GM19035 (cell line): ENCODE measurements at regions not wholly inside any gene's neighbourhood (a gene's known extent, or its start where the extent isn't known, plus 50 kb on each side); places are given as distances from the start of the nearest gene placed in this dataset.
"Not testable (repeated sequence)": the region's sequence is repeated elsewhere in the genome, so short reads cannot be mapped to it uniquely, and the experiment has no call there.

ENCODE experiments used
- ATAC-seq: cut with Tn5 transposase; IDR thresholded peaks from one replicate; pipeline ENCODE4 v1.9.1; 2021; ENCODE audit not compliant: unreplicated experiment

DNA sequence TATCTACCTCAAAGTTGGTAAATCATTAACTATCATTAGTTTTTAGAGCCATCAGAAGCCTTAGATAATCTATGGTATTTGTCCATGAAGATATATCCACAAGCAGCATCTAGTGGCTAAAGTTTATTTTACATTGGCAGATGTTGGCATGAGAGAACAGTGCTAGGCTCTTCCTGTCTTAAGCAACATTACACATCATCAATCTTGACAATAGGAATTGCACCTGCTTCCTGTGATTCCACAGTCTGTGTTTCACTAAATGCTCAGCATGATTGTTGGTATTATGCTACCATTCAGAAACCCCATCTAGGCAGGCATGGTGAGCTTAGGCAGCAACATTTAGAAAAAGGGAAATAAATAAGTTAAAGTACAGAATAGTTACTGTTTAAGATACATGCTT is 246.6 kb downstream of the SLCO4C1 start:
- no peak for ATAC-seq

DNA sequence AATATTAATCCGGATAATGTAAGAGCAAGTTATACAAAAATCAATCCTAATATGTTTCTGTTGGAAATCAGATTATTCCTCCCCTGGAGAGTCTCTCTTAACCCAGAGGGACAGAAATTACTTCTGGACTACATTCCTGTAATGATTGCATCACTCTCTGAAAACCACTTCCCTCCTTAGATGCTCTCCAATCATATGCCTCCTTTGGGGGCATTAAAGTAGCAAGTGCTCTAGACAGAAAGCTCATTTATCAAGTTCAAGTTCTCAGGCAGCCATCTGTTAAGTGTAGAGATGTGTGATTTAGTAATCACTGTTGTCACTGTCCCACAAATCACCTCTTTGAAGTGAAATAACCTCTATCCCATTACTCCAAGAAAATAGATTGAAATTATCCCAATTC is 247.1 kb downstream of the SLCO4C1 start:
- no peak for ATAC-seq

DNA sequence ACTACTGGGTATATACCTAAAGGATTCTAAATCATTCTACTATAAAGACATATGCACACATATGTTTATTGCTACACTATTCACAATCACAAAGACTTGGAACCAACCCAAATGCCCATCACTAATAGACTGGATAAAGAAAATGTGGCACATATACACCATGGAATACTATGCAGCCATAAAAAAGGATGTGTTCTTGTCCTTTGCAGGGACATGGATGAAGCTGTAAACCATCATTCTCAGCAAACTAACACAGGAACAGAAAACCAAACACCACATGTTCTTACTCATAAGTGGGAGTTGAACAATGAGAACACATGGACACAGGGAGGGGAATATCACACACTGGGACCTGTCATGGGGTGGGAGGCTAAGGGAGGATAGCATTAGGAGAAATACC is 249.0 kb downstream of the SLCO4C1 start:
- ATAC-seq: not testable (repeated sequence)

DNA sequence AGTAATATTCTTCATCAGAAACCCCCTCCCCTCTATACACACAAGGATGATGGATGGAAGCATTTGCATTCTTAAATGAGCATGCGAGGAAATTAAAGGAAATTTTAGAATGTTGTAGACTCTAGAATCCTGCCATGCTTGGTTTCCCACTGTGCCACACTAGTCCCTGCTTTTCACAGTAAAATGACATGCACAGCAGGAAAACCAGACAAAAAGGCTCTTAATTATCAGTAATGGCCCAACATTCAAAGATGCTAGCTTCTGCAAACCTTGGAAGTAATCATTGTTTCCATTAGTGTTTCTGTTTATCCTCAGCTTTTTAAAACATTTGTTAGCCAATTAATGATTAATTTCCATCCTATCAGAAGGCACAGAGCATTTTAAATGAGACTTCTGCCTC is 255.8 kb downstream of the SLCO4C1 start:
- no peak for ATAC-seq

DNA sequence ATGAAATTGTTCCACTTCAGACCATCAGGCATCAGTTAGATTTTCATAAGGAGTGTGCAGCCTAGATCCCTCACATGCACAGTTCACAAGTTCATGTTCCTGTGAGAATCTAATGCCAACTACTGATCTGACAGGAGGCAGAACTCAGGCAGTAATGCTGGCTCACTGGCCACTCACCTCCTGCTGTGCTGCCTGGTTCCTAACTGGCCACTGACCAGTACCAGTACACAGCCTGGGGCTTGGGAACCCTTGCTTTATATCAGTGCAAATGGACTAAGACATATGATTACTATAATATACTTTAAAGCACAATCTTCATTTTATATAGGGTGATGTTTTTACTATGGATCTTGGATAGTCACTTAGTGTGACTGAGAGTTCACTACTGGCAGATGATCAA is 259.2 kb downstream of the SLCO4C1 start:
- no peak for ATAC-seq

DNA sequence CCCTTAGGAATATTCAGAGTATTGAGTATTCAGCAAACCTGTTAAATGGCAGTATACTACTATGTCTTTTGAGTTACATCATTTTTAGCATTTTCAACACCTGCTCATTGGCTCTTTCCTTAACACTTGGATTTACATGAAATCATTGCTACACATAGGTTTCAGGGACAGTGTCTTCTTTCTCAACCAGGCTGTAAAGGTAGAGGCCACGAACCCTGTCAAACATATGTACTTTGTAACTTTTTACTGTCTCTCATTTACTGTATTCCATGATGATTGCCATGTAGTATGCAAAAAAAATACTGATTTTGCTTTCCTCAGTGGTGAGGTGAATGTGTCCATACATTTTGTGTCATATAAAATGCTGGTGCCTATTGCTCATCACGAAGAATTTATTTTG is 264.4 kb downstream of the SLCO4C1 start:
- ATAC-seq: no peak

DNA sequence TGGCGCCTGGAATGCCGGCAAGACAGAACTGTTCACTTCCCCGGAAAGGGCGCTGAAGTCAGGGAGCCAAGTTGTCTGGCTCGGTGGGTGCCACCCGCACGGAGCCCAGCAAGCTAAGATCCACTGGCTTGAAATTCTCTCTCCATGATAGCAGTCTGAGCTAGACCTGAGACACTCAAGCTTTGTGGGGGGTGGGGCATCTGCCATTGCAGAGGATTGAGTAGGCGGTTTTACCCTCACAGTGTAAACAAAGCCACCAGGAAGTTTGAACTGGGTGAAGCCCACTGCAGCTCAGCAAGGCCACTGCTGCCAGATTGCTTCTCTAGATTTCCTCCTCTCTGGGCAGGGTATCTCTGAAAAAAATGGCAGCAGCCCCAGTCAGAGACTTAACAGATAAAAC is 277.4 kb downstream of the SLCO4C1 start:
- no peak for ATAC-seq

DNA sequence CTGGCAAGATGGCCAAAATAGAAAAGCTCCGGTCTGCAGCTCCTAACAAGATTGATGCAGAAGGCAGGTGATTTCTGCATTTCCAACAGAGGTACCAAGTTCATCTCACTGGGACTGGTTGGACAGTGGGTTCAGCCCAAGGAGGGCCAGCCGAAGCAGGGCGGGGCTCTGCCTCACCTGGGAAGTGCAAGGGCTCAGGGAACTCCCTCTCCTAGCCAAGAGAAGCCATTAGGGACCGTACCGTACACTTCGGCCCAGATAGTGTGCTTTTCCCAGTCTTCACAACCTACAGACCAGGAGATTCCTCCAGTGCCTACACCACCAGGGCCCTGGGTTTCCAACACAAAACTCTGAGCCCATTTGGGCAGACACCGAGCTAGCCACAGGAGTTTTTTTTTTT is 277.8 kb downstream of the SLCO4C1 start:
- ATAC-seq: no peak

DNA sequence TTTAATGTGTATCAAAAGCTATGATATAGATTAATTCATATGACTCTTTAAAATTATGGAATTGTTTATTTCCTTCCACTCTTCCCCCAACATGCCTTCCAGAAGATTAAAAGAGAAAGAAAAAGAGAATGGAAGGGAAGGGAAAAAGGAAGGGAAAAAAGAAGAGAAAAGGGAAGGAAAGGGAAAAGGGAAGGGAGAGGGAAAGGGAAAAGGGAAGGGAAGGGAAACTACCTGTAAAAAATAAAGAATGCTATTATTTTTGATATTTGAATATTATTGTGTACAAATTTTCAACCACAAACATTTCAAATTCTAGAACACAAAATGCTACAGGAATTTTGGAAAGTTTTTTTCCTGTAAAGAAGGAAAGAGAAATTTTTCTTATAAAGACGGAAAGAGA is 281.7 kb downstream of the SLCO4C1 start:
- ATAC-seq: no peak

DNA sequence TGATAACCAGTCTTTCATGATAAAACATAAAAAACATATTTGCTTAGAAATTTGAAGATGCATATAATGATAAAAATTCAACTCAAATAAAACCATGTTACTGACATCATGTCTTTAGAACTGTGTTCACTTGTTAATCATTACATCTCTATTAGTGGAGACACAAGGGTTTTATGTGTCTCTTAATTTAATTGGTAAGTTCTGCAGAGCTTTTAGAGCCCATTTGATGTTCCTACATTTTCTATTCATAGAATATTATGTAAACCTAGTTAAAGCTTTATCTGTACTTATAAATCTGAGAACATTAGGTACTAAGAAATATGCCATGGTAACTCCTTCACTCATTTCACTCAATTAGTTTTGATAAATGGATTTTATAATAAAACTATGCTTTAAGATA is 285.4 kb downstream of the SLCO4C1 start:
- ATAC-seq: no peak

DNA sequence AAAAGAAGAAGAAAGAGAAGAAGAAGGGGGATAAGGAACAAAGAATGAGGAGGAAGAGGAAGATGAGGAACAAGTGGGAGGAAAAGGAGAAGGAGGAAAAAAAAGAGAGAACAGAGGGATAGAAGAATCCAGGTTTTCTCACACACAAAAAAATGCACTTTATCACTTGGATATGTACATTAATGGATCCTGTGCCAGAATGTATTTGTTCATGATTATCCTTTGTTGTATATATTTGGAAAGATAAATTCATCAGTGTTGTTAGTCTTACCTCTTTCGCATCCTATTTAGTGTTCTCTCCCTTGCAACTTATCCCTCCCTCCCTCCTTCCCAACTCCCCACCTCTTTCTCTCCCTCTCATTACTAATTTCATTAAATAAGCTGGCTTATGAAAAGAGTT is 298.8 kb downstream of the SLCO4C1 start:
- no peak for ATAC-seq

DNA sequence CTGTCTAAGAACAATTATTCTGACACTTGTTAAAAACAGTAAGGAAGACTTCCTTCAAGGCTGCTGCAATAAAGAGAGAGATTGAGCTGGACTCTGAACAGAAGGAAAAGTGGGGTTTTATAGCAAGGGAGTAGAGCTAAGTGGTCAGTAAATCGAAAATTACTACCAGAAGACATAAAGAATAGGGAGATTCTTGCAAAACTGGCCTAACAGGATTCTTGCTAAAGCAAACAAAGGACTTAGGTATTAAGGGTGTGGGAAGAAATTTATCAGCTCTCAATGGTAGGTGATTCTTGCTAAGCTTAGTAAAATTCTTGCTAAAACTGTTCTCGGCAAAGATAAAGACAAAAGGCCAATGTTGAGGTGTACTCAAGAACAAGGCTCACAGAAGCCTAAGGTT is 300.5 kb downstream of the SLCO4C1 start:
- no peak for ATAC-seq

DNA sequence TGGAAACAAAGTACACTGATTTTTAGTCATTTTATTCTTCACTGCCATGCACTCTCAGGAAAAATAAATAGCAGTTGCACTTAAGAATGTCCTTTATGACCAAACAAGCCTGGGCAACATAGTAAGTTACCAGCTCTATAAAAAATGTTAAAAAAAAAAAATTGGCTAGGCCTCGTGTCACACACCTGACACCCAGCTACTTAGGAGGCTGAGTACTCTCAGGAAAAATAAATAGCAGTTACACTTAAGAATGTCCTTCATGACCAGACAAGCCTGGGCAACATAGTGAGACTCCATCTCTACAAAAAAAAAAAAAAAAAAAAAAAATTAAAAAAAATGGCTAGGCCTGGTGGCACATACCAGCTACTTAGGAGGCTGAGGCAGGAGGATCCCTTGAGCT is 304.6 kb downstream of the SLCO4C1 start:
- no peak for ATAC-seq

DNA sequence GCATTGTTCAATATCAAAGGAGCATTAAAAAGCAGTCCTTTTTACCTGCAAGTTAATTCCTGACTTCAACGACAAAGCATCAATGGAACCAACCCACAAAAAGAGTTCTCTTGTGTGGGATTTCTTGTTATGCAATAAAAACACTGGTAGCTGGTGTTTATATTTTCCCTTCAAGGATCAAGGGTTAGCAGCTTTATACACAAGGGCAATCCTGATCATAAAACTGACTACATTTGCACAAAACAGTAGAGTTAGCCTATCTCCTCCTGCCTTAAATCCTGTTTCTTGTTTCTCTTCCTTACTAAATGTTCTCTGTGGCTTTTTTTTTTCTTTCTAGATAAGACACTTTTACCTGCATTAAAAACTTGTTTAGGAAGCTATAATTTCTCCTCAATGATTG is 306.4 kb downstream of the SLCO4C1 start:
- ATAC-seq: no peak

DNA sequence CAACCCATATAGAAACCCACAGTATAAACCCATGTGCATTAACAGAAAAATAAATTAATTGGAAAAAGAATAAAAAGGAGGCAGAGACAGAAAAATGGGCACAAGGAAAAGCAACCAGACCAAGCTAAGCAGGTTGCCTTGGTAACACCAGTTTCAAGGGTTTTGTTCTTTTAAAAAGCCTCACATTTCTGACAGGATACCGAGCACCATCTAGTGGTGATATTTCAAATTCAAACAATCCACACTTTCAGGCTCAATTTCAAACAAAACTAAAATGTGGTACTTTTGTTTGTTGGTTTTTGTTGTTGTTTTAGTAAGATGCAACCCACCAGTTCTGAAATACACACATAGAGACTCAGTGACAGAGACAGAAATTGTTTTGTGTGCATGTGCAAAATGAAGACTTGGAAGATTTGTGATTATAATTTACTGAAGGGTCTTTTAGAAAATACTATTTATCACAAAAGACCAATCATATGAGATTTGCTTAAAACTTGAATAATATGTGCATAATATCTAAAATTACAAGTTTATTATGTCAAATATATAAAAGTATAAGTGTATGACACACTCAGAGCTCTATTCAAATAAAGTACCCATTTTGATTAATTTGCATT is 318.2 kb downstream of the SLCO4C1 start:
- peak; percentile 86 for ATAC-seq

DNA sequence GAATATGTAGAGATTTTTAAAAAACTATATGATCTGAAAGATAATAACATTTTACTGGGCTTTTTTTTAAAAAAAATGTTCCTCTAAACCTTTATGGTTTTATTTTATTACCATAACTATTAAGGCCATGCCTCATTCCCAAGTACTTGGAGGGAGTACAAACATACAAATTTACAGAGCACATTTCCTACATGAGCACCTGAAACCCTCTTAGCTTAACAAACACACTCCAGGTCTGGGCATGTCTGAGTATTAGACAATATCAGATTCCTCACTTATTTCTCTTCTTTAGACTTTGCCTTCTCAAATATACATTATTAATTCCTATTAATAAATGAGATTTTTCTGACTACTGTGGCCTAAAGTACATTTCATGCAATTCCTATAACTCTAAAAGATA is 319.2 kb downstream of the SLCO4C1 start:
- ATAC-seq: no peak

DNA sequence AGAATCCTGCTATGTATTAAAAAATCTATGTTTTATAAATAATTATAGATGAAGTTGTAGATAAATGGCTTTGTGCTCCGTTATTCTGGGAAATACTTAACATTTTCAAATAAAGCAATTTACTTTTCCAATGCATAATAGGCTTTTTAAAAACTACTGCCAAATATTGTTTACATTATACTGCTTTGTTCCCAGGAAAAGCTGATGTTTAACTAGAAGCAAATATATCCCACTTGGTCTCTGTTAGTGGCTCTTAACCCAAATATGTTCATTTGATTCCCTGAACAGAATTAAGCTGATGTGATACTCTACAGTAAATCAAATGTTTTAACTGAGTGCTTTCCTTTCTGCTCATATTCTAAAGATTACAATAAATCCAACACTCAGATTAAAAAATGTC is 326.3 kb downstream of the SLCO4C1 start:
- no peak for ATAC-seq

DNA sequence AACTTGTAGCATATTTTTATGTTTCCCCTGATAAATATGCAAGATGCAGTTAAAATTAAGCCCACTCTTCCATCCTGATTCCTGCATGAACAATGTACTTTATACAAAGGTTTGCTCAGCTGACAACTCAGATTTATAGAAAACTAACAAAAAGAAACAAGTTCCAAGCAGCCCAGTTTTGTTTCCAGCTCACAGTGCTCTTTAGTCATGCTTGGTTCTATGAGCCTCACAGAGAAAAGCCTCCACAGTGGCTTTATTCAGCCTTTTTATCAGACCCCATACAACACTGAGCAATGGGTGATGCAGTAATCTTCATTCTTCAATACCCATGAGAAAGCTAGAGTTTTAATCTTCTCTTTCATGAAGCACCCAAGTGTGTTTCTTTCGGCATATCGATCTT is 329.6 kb downstream of the SLCO4C1 start:
- ATAC-seq: no peak

DNA sequence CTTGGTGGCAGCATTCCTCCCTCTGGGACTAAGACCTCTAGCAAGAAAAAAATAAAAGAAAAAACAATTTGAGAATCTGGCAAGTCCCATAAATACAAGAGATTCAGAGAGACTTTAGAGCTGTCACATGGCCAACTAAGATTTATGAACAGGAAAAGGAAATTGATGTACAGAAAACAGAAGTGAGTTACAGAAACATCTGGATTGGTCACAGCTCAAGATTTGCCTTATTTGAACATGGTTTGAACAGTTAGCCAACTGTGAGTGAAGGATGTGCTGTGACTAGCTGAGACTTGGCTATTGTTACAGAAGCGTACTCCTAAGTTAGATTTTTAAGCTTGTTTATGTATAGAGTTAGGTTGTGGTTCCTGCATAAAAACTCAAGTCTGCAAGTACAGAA is 340.2 kb downstream of the SLCO4C1 start:
- ATAC-seq: no peak

DNA sequence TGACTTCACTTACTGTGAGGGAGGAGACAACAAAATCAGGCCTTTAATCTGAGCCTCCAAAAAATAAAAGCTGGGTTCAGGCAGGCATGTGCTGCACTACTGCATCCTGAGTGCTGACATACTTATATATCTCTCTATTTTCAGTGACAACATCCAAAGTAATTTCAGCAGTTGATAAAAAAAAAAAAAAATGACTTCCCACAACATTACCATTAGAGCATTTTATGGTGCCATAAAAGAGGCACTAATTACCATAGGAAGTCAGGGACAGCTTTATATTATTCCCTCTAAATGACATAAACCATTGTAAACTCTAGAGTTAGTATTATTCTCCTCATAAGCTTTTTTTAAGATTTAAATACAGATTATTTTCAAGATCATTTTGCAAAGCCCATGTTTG is 346.1 kb downstream of the SLCO4C1 start:
- no peak for ATAC-seq

DNA sequence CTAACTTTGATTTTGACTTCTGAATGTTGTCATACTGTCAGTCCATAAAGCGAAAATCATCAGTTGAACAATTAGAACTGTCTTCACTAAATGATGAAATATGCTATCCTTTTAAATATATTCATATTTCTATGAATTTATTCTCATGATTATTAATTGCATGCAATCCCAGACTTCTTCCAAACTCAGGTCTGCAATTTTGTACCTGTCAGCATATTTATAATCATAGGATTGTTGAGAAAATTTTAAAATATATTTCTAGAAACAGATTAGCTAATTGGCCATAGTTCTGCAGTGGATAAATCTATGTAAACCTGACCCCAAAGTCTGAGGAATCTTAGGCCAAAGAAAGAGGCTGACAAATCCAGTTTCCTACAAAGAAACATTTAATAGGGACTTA is 347.5 kb downstream of the SLCO4C1 start:
- no peak for ATAC-seq

DNA sequence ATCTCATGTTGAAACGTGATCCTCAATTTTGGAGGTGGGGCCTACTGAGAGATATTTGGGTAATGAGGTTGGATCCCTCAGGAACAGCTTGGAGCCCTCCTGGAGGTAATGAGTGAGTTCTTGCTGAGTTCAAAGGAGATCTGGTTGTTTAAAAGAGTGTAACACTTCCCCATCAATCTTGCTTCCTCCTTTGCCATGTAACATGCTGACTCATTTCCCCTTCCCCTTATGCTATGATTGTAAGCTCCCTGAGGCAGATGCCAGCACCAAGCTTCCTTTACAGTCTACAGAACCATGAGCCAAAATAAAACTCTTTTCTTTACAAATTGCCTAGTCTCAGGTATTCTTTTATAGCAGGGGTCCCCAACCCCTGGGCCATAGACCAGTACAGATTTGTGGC is 352.3 kb downstream of the SLCO4C1 start:
- ATAC-seq: peak; percentile 47

DNA sequence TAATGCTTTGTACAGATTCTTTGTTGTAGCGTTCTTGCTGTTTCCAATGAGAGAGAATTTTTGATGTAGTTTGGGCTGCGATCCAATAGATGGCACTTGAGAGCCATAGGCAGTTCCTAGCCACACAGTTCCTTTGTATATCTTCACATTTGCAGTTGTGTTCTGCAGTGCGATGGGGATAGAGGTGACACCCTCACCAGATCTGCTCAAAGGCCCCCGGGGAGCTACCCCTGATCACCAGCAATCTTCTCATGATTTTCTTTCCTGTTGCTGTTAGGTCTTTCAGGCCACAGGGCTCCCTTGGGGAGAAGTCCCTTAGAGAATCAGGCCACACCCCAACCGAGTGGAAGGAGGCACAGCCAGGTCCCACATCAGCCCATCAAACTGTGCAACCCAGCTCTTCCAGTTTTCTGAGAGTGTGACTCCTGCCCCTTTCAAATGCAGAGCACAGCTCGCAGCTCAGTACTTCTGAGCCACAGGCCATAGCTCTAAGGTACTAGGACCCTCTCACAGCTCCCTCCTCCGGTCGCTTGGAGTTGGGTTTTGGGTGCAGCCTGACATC is 353.7 kb downstream of the SLCO4C1 start:
- ATAC-seq: peak; percentile 92
